D721Med (cell line): ENCODE measurements at regions not wholly inside any gene's neighbourhood (a gene's known extent, or its start where the extent isn't known, plus 50 kb on each side); places are given as distances from the start of the nearest gene placed in this dataset.
A peak's percentile ranks its signal among the peaks of the same experiment; 100 is the strongest.
"Not testable (repeated sequence)": the region's sequence is repeated elsewhere in the genome, so short reads cannot be mapped to it uniquely, and the experiment has no call there.

Experiments
- DNase-seq: peaks from one replicate; pipeline ENCODE4 v3.0.0; 2011; ENCODE audit warnings: low spot score; ENCODE audit not compliant: insufficient read length
- FAIRE-seq: peaks from 2 replicates; lab custom pipeline; 2011; peaks lifted over from hg19 to GRCh38; lab: Jason Lieb, UNC
- TF ChIP-seq, protein P1 (sequence below): IDR thresholded peaks from 2 replicates; pipeline ENCODE4 v1.5.1; 2012; ENCODE audit warnings: mild to moderate bottlenecking, control low read depth; ENCODE audit not compliant: insufficient read depth; ENCODE audit errors: missing control alignments

DNA sequence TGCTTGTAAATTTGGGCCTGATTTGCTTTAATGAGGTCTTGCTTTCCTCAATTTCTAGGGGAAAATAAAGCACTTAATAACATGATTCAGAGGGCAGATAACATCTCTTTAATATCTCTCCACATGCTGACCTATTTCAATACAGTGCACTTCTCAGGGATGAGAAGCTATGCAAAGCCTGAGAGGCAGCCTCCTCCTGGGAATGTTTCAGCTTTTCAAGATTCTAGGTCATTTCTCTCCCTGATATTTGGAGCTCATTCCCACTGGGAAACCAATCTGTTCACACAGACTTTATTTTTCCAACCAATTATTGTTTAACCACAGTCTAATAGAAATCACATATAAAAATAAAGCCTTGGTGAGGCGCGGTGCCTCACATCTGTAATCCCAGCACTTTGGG, 67.0 kb upstream of the LSAMP start:
- FAIRE-seq, result no peak

DNA sequence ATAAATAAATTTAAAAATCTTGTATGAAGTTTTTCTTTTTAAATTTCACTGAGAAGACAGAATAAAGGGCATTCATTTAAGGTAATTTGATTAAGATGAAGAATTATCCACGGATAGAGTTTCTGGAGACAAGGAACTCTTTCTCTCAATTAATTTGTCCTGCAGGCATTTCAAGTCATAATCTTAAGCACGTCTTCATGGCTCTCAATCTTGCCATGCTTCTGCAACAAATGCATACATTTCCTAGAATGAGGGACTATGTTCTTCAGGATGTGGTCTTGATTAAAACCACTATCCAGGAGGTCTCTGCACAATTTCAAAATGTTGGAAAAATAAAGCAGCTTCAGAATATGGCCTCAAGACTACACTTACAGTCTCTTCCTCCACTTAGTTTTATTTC, 67.6 kb upstream of the LSAMP start:
- no peak for FAIRE-seq
- TF ChIP-seq, protein P1, sequence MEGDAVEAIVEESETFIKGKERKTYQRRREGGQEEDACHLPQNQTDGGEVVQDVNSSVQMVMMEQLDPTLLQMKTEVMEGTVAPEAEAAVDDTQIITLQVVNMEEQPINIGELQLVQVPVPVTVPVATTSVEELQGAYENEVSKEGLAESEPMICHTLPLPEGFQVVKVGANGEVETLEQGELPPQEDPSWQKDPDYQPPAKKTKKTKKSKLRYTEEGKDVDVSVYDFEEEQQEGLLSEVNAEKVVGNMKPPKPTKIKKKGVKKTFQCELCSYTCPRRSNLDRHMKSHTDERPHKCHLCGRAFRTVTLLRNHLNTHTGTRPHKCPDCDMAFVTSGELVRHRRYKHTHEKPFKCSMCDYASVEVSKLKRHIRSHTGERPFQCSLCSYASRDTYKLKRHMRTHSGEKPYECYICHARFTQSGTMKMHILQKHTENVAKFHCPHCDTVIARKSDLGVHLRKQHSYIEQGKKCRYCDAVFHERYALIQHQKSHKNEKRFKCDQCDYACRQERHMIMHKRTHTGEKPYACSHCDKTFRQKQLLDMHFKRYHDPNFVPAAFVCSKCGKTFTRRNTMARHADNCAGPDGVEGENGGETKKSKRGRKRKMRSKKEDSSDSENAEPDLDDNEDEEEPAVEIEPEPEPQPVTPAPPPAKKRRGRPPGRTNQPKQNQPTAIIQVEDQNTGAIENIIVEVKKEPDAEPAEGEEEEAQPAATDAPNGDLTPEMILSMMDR, result no peak

More for the DNA sequence above, 67.0 kb upstream of the LSAMP start:
- TF ChIP-seq, protein P1, result no peak
- no peak for DNase-seq

DNA sequence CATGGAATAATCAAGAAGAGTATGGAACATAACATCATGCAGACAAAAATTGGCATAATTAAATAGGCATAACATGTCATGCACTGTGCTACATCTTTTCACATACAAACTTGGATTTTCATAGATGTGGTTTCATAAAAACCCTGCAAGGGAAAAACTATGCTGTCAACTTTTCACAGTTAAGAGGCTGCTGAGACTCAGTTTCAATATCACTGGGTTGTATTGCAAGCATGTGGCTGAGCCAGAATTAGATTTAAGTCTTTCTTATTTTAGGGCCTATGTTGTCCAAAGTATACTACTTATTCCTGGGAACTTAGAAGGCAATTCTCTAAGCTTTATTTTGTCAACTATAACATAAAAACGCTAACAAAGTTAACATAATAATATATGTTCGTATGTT, 70.7 kb upstream of the LSAMP start:
- TF ChIP-seq, protein P1, result no peak
- no peak for DNase-seq
- no peak for FAIRE-seq

More for the DNA sequence above, 67.6 kb upstream of the LSAMP start:
- no peak for DNase-seq

DNA sequence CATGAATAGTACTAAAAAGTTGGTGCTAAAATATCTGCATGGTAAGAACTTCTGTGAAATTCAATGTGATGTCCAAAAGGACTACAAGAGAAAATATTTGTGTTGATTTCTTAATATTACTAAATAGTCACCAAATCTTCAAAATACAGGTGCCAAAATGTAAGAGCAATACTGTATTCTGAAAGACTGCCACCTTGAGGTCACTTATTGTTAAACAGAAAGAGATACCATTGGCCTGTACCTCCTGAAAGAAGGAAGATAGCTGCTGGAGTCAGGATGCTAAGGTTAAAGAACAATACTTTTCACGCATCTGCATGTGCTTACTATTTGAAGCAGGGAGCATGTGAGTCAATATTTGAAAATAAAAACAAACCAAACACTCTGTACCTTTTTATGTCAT, 72.0 kb upstream of the LSAMP start:
- DNase-seq (no peak), FAIRE-seq (no peak)
- TF ChIP-seq, protein P1, result no peak

DNA sequence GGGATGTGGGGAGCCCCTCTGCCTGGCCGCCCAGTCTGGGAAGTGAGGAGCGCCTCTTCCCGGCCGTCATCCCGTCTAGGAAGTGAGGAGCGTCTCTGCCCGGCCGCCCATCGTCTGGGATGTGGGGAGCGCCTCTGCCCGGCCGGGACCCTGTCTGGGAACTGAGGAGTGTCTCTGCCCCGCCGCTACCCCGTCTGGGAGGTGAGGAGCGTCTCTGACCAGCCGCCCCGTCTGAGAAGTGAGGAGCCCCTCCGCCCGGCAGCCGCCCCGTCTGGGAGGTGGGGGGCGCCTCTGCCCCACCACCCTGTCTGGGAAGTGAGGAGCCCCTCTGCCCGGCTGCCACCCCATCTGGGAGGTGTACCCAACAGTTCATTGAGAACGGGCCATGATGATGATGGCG, 73.8 kb upstream of the LSAMP start:
- not testable (repeated sequence) for DNase-seq, FAIRE-seq

DNA sequence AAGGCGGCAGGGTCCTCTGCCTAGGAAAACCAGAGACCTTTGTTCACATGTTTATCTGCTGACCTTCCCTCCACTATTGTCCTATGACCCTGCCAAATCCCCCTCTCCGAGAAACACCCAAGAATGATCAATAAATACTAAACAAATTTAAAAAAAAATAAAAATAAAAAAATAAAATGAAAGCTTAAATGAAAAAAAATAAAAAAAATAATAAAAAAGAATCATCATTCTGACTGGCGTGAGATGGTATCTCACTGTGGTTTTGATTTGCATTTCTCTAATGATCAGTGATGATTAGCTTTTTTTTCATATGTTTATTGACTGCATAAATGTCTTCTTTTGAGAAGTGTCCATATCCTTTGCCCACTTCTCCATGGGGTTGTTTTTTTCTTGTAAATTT, 74.5 kb upstream of the LSAMP start:
- DNase-seq, FAIRE-seq: not testable (repeated sequence)

DNA sequence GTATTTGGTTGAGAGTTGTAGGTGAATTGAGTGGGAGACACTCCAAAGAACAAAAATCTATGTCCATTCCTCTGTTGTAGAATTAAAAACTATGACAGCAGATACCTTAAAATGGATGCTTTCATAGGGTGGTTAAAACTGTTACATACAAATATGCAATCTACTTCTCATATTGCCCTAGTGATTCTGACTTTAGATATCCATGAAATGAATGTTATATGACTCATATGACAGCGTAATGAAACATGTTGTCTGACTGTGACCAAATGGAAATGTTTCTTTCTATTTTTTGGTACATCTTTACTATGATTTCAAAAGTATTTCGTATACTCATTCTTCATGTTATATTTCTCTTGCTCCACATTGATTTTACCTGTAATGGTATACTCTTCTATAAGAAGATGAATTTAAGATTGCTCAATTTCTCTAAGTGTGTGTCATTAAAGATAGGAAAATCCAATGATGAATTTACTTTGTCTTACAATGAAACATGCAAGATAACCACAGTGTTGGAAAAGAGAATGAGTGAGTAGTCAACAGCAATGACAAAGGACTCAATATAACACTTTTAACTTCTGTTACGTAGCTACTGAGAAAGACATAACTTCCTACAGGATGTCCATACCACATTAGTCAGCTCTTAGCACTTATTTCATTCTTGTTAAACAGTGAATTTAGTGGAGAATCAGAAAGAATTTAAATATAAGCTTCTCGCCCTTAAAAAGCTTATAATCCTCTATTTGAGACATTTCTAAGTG, 79.3 kb upstream of the LSAMP start:
- peak; percentile 44 for FAIRE-seq
- no peak for DNase-seq
- TF ChIP-seq, protein P1, result no peak

DNA sequence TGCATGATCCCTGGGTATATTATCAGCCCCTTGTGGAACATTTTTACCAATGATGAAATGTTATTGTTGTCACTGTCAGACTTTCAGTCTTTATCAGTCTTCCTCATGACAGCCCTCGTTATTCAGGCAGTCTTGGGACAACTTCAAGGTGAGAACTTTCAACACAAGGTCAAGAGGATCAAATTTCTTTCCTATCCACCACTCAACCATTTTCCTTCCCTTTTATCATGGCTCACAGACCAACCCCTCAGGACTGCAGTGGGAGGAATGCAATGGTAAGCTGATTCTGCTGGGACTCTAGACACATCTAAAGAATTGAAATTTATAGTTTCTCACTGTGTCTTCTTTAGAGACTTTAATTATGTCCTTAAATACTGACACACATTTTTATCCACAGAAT, 107.0 kb upstream of the LSAMP start:
- DNase-seq (no peak), FAIRE-seq (no peak)
- TF ChIP-seq, protein P1, result no peak
